KOPT-K1 (cell line): ENCODE measurements at regions not wholly inside any gene's neighbourhood (a gene's known extent, or its start where the extent isn't known, plus 50 kb on each side); places are given as distances from the start of the nearest gene placed in this dataset.

Experiments used
- H3K27ac ChIP-seq: fragments of 200-600 bp; sonication (generic); 2 replicates; pipeline ENCODE4 v1.5.1; 2016; ENCODE audit warnings: antibody characterized with exemption, mild to moderate bottlenecking, low read depth, low read length; ENCODE audit not compliant: poor library complexity, severe bottlenecking
- H3K36me3 ChIP-seq: fragments of 200-600 bp; sonication (generic); 2 replicates; pipeline ENCODE4 v1.5.1; 2017; ENCODE audit warnings: antibody characterized with exemption, mild to moderate bottlenecking, low read length, moderate library complexity; ENCODE audit not compliant: insufficient read depth
- H3K9me3 ChIP-seq: fragments of 200-600 bp; sonication (generic); 2 replicates; pipeline ENCODE4 v1.5.1; 2017; ENCODE audit warnings: antibody characterized with exemption, low read length, mild to moderate bottlenecking; ENCODE audit not compliant: insufficient read depth, poor library complexity, severe bottlenecking

- no peaks in the 10 kb centered on the region for H3K9me3 ChIP-seq
- H3K36me3 ChIP-seq, result no peaks in the 10 kb centered on the region
Observed at GRCh38 chr2:122368576-122369243, 613.3 kb downstream of the TSN start.

GRCh38 chr2:122378521-122378920 is 623.1 kb downstream of the TSN start:
- no peak overlapping the region for H3K27ac ChIP-seq
- H3K36me3 ChIP-seq, result no peaks in the 10 kb centered on the region
- no peaks in the 10 kb centered on the region for H3K9me3 ChIP-seq

More at GRCh38 chr2:122368576-122369243, 613.3 kb downstream of the TSN start:
- no peak overlapping the region for H3K27ac ChIP-seq

DNA sequence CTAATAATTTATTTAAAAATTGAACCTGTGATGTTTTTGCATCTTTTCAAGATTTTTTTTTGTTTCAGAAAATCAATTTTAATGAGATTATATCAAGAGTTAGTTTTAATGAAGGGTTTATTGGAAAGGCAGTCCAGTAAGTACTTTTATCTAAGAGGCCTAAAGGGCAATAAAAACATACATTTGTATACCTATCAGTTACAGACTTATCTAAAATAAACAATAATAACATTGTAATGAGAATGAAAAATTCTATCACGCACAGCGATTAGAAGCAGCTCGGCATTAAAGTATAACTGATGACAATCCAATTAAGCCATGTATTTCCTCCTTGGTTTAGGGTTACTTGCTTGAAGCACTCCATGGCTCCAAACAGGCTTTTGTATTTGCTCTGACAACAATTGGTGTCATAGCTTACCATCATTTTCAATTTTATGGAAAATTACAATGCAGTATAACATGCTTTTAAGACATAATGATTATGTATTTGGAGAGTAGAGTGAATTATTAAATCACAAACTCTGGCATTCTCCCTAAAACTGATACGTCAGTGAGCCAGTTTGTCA is 629.4 kb downstream of the TSN start:
- no peaks in the 10 kb centered on the region for H3K36me3 ChIP-seq

DNA sequence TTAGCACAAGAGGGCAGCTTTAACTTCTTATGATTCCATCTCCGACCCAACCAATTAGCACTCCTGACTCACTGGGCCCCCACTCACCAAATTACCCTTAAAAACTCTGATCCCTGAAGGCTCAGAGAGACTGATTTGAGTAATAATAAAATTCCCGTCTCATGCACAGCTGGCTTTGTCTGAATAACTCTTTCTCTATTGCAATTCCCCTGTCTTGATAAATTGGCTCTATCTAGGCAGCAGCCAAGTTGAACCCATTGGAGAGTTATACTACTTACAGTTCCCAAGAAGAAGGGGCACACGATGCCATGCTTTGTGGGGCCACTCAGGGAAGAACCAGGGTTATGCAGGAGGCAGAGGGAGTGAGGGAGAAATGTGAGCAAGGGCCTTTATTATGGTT is 632.8 kb downstream of the TSN start:
- H3K27ac ChIP-seq, result no peak overlapping the region

More for the DNA sequence above, 629.4 kb downstream of the TSN start:
- Histone ChIP-seq H3K27ac (no peak overlapping the region), H3K9me3 (peaks cover 13% of the 10 kb centered on the region)

DNA sequence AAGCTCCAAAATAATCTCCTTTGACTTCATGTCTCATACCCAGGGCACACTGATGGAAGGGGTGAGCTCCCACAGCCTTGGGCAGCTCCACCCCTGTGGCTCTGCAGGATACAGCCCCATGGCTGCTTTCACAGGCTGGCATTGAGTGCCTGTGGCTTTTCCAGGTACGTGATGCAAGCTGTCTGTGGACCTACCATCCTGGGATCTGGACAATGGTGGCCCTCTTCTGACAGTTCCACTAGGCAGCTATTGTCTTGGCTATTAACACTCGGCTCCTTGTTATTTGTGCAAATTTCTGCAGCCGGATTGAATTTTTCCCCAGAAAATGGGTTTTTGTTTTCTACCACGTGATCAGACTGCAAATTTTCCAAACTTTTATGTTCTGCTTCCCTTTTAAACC is 634.2 kb downstream of the TSN start:
- H3K27ac ChIP-seq, result no peak overlapping the region
- H3K9me3 ChIP-seq, result peaks cover 13% of the 10 kb centered on the region
- no peaks in the 10 kb centered on the region for H3K36me3 ChIP-seq

More for the DNA sequence above, 632.8 kb downstream of the TSN start:
- H3K36me3 ChIP-seq, result no peaks in the 10 kb centered on the region
- H3K9me3 ChIP-seq, result peaks cover 13% of the 10 kb centered on the region

GRCh38 chr2:122390406-122390805 is 635.0 kb downstream of the TSN start:
- no peak overlapping the region for H3K27ac ChIP-seq
- H3K36me3 ChIP-seq, result no peaks in the 10 kb centered on the region
- peaks cover 13% of the 10 kb centered on the region for H3K9me3 ChIP-seq

- Histone ChIP-seq H3K36me3 (no peaks in the 10 kb centered on the region), H3K27ac (no peak overlapping the region), H3K9me3 (peaks cover 13% of the 10 kb centered on the region)
Observed at GRCh38 chr2:122391726-122392125, 636.3 kb downstream of the TSN start.

- no peaks in the 10 kb centered on the region for H3K9me3 ChIP-seq
- H3K27ac ChIP-seq, result no peak overlapping the region
- H3K36me3 ChIP-seq, result no peaks in the 10 kb centered on the region
Observed at GRCh38 chr2:122395687-122396086, 640.2 kb downstream of the TSN start.

GRCh38 chr2:122411231-122411630 is 655.8 kb downstream of the TSN start:
- Histone ChIP-seq H3K36me3 (no peaks in the 10 kb centered on the region), H3K27ac (no peak overlapping the region), H3K9me3 (peaks cover 6% of the 10 kb centered on the region)

GRCh38 chr2:122412360-122412759 is 656.9 kb downstream of the TSN start:
- Histone ChIP-seq H3K27ac (no peak overlapping the region), H3K9me3 (peaks cover 6% of the 10 kb centered on the region), H3K36me3 (no peaks in the 10 kb centered on the region)

- Histone ChIP-seq H3K9me3 (peaks cover 6% of the 10 kb centered on the region), H3K36me3 (no peaks in the 10 kb centered on the region), H3K27ac (no peak overlapping the region)
Observed at GRCh38 chr2:122414902-122415301, 659.5 kb downstream of the TSN start.

- no peaks in the 10 kb centered on the region for H3K9me3 ChIP-seq
- no peak overlapping the region for H3K27ac ChIP-seq
- no peaks in the 10 kb centered on the region for H3K36me3 ChIP-seq
Observed at GRCh38 chr2:122417114-122417513, 661.7 kb downstream of the TSN start.

DNA sequence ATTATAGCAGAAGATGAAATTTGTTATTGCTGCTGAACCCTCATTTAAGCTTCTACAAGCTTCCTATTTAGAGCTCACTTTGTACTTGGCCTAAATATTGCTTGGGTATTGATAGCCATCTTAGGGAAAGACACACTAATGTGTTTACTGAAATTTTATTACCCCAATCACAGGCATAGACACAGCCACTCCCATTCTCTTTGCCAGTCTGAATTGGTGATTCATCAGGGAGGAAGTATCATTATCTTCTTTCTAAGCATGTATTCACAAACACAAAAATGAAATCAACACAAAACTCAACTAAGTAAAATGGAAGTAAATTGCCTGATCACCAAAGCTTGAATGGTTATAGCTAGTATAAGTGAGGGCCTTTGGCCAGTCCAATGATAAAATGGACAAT is 666.3 kb downstream of the TSN start:
- H3K27ac ChIP-seq, result no peak overlapping the region
- no peaks in the 10 kb centered on the region for H3K9me3 ChIP-seq
- no peaks in the 10 kb centered on the region for H3K36me3 ChIP-seq

- H3K27ac ChIP-seq, result no peak overlapping the region
- no peaks in the 10 kb centered on the region for H3K9me3 ChIP-seq
- H3K36me3 ChIP-seq, result no peaks in the 10 kb centered on the region
Observed at GRCh38 chr2:122422384-122422991, 667.0 kb downstream of the TSN start.

DNA sequence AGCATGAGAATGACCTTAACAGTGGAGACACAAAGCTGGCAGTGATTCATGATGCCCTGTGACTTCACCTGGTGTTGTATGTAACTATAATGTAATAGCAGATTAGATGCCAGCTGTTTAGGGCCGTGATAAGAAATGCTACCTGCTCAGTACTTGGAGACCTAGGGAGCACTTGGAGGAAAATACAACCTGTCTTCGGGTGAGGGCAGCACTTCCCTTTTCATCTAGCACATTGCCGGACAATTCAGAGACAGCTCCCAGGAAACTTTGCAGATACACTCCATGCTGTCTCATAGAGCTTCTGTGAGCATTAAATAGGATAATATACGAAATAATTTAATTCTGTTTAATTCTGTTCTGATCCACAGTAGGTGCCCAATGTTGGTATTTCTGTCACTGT is 668.5 kb downstream of the TSN start:
- no peaks in the 10 kb centered on the region for H3K36me3 ChIP-seq

More for the DNA sequence above, 668.5 kb downstream of the TSN start:
- H3K27ac ChIP-seq, result no peak overlapping the region
- H3K9me3 ChIP-seq, result no peaks in the 10 kb centered on the region
